Stomach (tissue), 8 donors: ENCODE measurements at regions not wholly inside any gene's neighbourhood (a gene's known extent, or its start where the extent isn't known, plus 50 kb on each side); places are given as distances from the start of the nearest gene placed in this dataset.

Source experiments
- DNase-seq, 2 donors: peaks; one replicate each; pipeline versions ENCODE4 v3.0.0 to v3.0.0-alpha.2; 2013 to 2019
- H3K27ac ChIP-seq, 5 donors: fragments of 200-600 bp in 4 of 5; sonication (generic) in 4 of 5; one replicate each; pipeline ENCODE4 v1.5.1; 2013 to 2019; ENCODE audit warnings: mild to moderate bottlenecking in 1 of 5, moderate library complexity in 1 of 5
- H3K27me3 ChIP-seq, 3 donors: fragments of 200-600 bp; sonication (generic); one replicate each; pipeline ENCODE4 v1.5.1; 2017 to 2019; ENCODE audit warnings: mixed run types in 1 of 3
- H3K36me3 ChIP-seq, 4 donors: fragments of 200-600 bp; sonication (generic); 1 replicate in 3 of 4; 2 replicates in 1 of 4; pipeline ENCODE4 v1.5.1; 2016 to 2019
- H3K4me1 ChIP-seq, 4 donors: fragments of 200-600 bp; sonication (generic); one replicate each; pipeline ENCODE4 v1.5.1; 2016 to 2019
- H3K4me3 ChIP-seq, 4 donors: fragments of 200-600 bp; sonication (generic) in 3 of 4; one replicate each; pipeline ENCODE4 v1.5.1; 2016 to 2019; ENCODE audit warnings: mild to moderate bottlenecking in 1 of 4
- H3K9me3 ChIP-seq, 4 donors: fragments of 200-600 bp; sonication (generic); one replicate each; pipeline ENCODE4 v1.5.1; 2016 to 2019
- EP300 ChIP-seq: sonication (generic); formaldehyde crosslinking; IDR thresholded peaks from one replicate; pipeline ENCODE4 v1.6.1; 2017; ENCODE audit warnings: antibody characterized with exemption
- POLR2A ChIP-seq, 4 donors: fragments of 450-650 bp; IDR thresholded peaks; one replicate each; pipeline ENCODE4 v1.6.1; 2016; ENCODE audit warnings: antibody characterized with exemption in 4 of 4, control low read depth in 2 of 4, mild to moderate bottlenecking in 1 of 4, moderate library complexity in 1 of 4
- POLR2AphosphoS5 ChIP-seq, 3 donors: sonication (generic); formaldehyde crosslinking; IDR thresholded peaks; one replicate each; pipeline ENCODE4 v1.6.1; 2016; ENCODE audit warnings: antibody characterized with exemption in 3 of 3
- WGBS, 5 donors: extraction: QIAGEN DNeasy Blood & Tissue Kit in 3 of 5; methylation state at CpG; one replicate each; pipeline versions ENCODE4 v1.1.5 to v1.1.7; 2013 to 2018; 5-methylcytosine and 5-hydroxymethylcytosine counted together
- intact Hi-C: fragments of 100-400 bp; cut with DNase I; formaldehyde crosslinking; loops from one replicate; pipeline ENCODE4 v1.15.1; 2023; ENCODE audit warnings: low total_unique reads
- TF ChIP-seq, protein P1 (sequence below), 7 experiments: fragments of 450-650 bp in 4 of 7; fragments of 200-600 bp in 3 of 7; sonication (generic) in 3 of 7; IDR thresholded peaks; one replicate each; pipeline ENCODE4 v1.5.1; 2016 to 2019; ENCODE audit warnings: antibody characterized with exemption in 7 of 7, control low read depth in 2 of 7, mild to moderate bottlenecking in 1 of 7
- donor health status: healthy with polysubstance abuse.
- donor health status: Bipolar disorder and iron deficiency.
- donor health status: healthy.

- no peaks in the 10 kb centered on the region for H3K4me1 ChIP-seq
- H3K27me3 ChIP-seq: no peaks in the 10 kb centered on the region
- H3K36me3 ChIP-seq: no peaks in the 10 kb centered on the region
- H3K9me3 ChIP-seq: peaks cover 0 to 46% (median 20%) of the 10 kb centered on the region in 4 donors
- H3K27ac ChIP-seq: no peak overlapping the region
- intact Hi-C loops: no loop called here
- DNase-seq: no peak
- H3K4me3 ChIP-seq: no peak overlapping the region
- TF ChIP-seq, protein P1, sequence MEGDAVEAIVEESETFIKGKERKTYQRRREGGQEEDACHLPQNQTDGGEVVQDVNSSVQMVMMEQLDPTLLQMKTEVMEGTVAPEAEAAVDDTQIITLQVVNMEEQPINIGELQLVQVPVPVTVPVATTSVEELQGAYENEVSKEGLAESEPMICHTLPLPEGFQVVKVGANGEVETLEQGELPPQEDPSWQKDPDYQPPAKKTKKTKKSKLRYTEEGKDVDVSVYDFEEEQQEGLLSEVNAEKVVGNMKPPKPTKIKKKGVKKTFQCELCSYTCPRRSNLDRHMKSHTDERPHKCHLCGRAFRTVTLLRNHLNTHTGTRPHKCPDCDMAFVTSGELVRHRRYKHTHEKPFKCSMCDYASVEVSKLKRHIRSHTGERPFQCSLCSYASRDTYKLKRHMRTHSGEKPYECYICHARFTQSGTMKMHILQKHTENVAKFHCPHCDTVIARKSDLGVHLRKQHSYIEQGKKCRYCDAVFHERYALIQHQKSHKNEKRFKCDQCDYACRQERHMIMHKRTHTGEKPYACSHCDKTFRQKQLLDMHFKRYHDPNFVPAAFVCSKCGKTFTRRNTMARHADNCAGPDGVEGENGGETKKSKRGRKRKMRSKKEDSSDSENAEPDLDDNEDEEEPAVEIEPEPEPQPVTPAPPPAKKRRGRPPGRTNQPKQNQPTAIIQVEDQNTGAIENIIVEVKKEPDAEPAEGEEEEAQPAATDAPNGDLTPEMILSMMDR (IDR thresholded peaks at IDR 0.05): no peak
- TF ChIP-seq EP300 (no peak), POLR2A (IDR thresholded peaks at IDR 0.05) (no peak), POLR2AphosphoS5 (IDR thresholded peaks at IDR 0.05) (no peak)
- 54 to 85% (median 67%) methylated on average over 2 of the region's 2 CpGs for WGBS, 5 donors
Observed at GRCh38 chr5:12217039-12217438, 312.8 kb upstream of the CTNND2 start.

DNA sequence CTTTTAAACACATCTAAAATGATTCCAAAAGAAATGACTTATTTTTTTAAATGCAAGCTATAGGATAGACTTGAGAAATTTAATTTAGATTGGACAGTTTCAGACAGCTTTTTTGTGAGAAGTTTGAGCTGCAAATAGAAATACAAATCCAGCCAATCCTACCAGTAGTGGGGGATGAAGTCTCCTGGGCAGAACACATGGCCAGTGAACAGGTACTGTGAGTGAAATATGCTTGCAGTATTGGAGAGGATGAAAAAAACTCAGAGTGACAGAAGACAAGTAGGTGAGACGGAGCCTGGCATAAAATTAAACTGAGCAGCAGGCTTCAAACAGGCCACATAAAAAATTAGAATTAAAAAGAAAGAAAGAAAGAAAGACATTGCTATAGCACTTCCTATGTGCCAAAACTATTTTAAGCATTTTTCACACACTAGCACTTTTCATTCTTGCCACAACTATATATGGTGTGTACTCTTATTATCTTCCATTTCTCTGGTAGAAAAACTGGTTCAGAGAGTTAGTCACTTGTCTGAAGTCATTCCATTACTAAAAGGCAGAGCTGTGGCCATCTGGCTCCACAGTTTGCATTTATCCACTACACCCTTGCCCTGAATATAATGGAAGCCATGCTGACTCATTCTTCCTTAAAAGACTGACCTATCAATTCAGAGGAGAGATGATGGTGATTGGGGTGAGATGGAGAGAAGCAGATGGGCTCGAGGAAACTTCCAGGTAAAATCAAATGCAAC lies 310.2 kb upstream of the CTNND2 start:
- Histone ChIP-seq H3K4me1 (no peaks in the 10 kb centered on the region), H3K27me3 (no peaks in the 10 kb centered on the region), H3K4me3 (no peak overlapping the region), H3K27ac (no peak overlapping the region), H3K36me3 (no peaks in the 10 kb centered on the region), H3K9me3 (peaks cover 0 to 40% (median 20%) of the 10 kb centered on the region in 4 donors)
- DNase-seq: no peak
- WGBS, 5 donors: 57 to 77% (median 75%) methylated on average over 2 of the region's 2 CpGs
- intact Hi-C loops: no loop called here
- TF ChIP-seq, protein P1 (IDR thresholded peaks at IDR 0.05): no peak
- TF ChIP-seq EP300 (no peak), POLR2AphosphoS5 (IDR thresholded peaks at IDR 0.05) (no peak), POLR2A (IDR thresholded peaks at IDR 0.05) (no peak)

DNA sequence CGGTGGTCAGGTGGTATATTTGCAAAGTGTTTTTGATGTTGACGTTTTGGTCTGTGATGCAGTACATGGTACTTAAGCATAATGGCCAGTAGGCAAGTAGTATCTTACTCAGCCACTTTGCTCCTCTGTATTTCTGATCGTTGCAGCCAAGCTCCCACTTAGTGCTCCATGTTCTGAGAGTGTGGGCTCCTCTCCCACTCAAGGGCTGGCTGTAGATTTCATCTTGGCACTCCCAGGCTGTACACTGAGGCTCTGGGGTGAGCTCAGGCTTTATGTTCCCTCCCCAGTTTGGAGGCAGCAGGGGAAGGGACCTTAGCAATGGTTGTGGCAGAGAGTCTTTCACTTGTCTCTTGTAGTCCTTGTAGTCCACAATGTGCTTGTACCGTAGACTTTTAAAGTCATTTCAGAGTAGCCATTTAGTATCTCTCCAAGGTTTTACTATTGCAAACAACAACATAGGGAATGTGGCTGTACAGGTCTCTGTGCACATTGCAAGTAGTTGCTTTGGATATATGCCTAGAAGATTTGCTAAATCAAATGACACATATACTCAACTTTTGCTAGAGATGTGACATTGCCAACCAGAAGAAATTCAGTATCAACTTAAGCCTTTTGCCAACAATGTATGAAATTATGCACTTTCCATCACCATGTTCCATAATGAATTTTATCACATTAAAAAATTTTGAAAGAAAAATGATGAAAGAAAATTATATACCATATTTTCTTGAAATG lies 304.3 kb upstream of the CTNND2 start:
- TF ChIP-seq EP300 (no peak), POLR2AphosphoS5 (IDR thresholded peaks at IDR 0.05) (no peak), POLR2A (IDR thresholded peaks at IDR 0.05) (no peak)
- TF ChIP-seq, protein P1 (IDR thresholded peaks at IDR 0.05): no peak
- 69 to 82% (median 75%) methylated on average over 4 of the region's 4 CpGs for WGBS, 5 donors
- Histone ChIP-seq H3K4me1 (no peaks in the 10 kb centered on the region), H3K27me3 (no peaks in the 10 kb centered on the region), H3K36me3 (no peaks in the 10 kb centered on the region), H3K9me3 (peaks cover 0 to 30% (median 3%) of the 10 kb centered on the region in 4 donors), H3K4me3 (no peak overlapping the region), H3K27ac (no peak overlapping the region)
- intact Hi-C loops: no loop called here
- DNase-seq: no peak

DNA sequence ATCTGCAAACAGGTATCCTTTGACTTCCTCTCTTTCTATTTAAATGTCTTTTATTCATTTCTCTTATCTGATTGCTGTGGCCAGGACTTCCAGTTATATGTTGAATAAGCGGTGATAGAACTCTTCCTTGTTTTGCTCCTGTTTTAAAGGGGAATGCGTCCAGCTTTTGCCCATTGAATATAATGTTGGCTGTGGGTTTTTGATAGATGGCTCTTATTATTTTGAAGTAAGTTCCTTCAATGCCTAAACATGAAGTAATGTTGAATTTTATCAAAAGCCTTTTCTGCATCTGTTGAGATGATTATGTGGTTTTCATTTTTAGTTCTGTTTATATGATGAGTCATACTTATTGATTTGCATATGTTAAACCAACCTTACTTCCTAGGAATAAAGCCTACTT lies 300.5 kb upstream of the CTNND2 start:
- Histone ChIP-seq H3K4me1 (no peaks in the 10 kb centered on the region), H3K9me3 (peaks cover 0 to 25% (median 3%) of the 10 kb centered on the region in 4 donors), H3K4me3 (no peak overlapping the region), H3K27ac (no peak overlapping the region), H3K36me3 (no peaks in the 10 kb centered on the region), H3K27me3 (no peaks in the 10 kb centered on the region)
- no peak for DNase-seq
- 67 to 76% (median 73%) methylated on average over 2 of the region's 2 CpGs for WGBS, 5 donors
- intact Hi-C loops: no loop called here
- TF ChIP-seq POLR2A (IDR thresholded peaks at IDR 0.05) (no peak), EP300 (no peak), POLR2AphosphoS5 (IDR thresholded peaks at IDR 0.05) (no peak)
- TF ChIP-seq, protein P1 (IDR thresholded peaks at IDR 0.05): no peak
